Ovary (tissue), 3 donors: ENCODE measurements at regions not wholly inside any gene's neighbourhood (a gene's known extent, or its start where the extent isn't known, plus 50 kb on each side); places are given as distances from the start of the nearest gene placed in this dataset.

ENCODE experiments used
- CTCF ChIP-seq, 3 donors: fragments of 450-650 bp in 2 of 3; fragments of 200-600 bp in 1 of 3; IDR thresholded peaks; one replicate each; pipeline versions ENCODE4 v1.5.1 to v1.8.0; 2016 to 2022; ENCODE audit warnings: antibody characterized with exemption in 3 of 3, mild to moderate bottlenecking in 1 of 3
- EP300 ChIP-seq: sonication (generic); formaldehyde crosslinking; IDR thresholded peaks from one replicate; pipeline ENCODE4 v1.6.1; 2017; ENCODE audit warnings: antibody characterized with exemption
- POLR2A ChIP-seq: fragments of 450-650 bp; IDR thresholded peaks from one replicate; pipeline ENCODE4 v1.6.1; 2017; ENCODE audit warnings: antibody characterized with exemption, mild to moderate bottlenecking, moderate library complexity
- donor health status: DM: no; HTN: no; CAD: no.

DNA sequence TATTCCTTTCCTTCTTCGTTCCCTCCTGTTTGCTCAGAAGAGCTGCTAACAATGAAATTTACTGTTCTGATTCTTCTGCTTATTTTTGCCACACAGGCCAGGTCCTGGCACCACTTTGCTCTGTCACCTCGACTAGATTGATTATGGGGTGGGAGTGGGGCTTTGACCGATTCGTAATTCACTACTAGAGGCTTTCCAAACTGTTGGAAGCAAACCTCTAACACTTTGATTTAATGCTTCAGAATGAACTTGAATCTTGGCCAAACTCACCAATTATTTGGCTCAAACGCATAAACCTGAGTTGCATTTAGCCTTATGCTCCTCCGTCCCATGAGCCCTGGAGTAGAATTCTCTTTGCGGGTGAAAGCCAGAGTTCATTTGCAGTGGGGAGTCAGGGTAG is 476.2 kb upstream of the FZD8 start:
- TF ChIP-seq CTCF (IDR thresholded peaks at IDR 0.05) (no peak), POLR2A (no peak), EP300 (no peak)
